H1 (cell line): ENCODE measurements at regions not wholly inside any gene's neighbourhood (a gene's known extent, or its start where the extent isn't known, plus 50 kb on each side); places are given as distances from the start of the nearest gene placed in this dataset.

ENCODE experiments used
- CTCF ChIA-PET: fragments of 300-600 bp; sonication (Branson Sonifier 250); formaldehyde crosslinking; loops from one replicate; lab custom pipeline; 2021; ENCODE audit not compliant: partially characterized antibody; lab: Charles Lee
- POLR2A ChIA-PET: fragments of 300-600 bp; sonication (Branson Sonifier 250); formaldehyde crosslinking; loops from one replicate; lab custom pipeline; 2021; ENCODE audit warnings: inconsistent platforms; ENCODE audit not compliant: partially characterized antibody; lab: Charles Lee
- DNase-seq, 2 experiments: peaks; one replicate each; pipeline versions ENCODE4 v3.0.0 to v3.0.0-alpha.2; 2010 to 2022; ENCODE audit warnings: low spot score in 2 of 2, low read depth in 1 of 2, mixed read lengths in 1 of 2
- FAIRE-seq: peaks from 2 replicates; lab custom pipeline; 2011; peaks lifted over from hg19 to GRCh38; lab: Jason Lieb, UNC
- H2AFZ ChIP-seq: 2 replicates; pipeline ENCODE4 v1.8.1; 2012; ENCODE audit warnings: low read length, inconsistent platforms
- H2AK5ac ChIP-seq: 2 replicates; pipeline ENCODE4 v1.6.1; 2013; ENCODE audit warnings: low read depth, low read length
- H2BK120ac ChIP-seq: replicated peaks from 2 replicates; pipeline ENCODE3; 2013; ENCODE audit warnings: low read depth, low read length, inconsistent platforms
- H2BK12ac ChIP-seq: 2 replicates; pipeline ENCODE4 v1.6.1; 2013; ENCODE audit warnings: low read depth, low read length
- H2BK15ac ChIP-seq: 2 replicates; pipeline ENCODE4 v1.6.1; 2013; ENCODE audit warnings: low read length
- H2BK20ac ChIP-seq: 2 replicates; pipeline ENCODE4 v1.6.1; 2013; ENCODE audit warnings: low read length
- H2BK5ac ChIP-seq: 2 replicates; pipeline ENCODE4 v1.6.1; 2013; ENCODE audit warnings: low read depth, low read length
- H3K14ac ChIP-seq: 2 replicates; pipeline ENCODE4 v1.6.1; 2013; ENCODE audit warnings: inconsistent platforms; ENCODE audit not compliant: insufficient read length
- H3K18ac ChIP-seq: 2 replicates; pipeline ENCODE4 v1.6.1; 2013; ENCODE audit warnings: low read length; ENCODE audit errors: extremely low read depth
- H3K23ac ChIP-seq: 2 replicates; pipeline ENCODE4 v1.6.1; 2013; ENCODE audit warnings: inconsistent platforms; ENCODE audit not compliant: insufficient read length
- H3K23me2 ChIP-seq: 2 replicates; pipeline ENCODE4 v1.6.1; 2013; ENCODE audit warnings: low read depth, low read length
- H3K27ac ChIP-seq: 2 replicates; pipeline ENCODE4 v1.6.1; 2011; ENCODE audit warnings: low read depth, low read length, inconsistent platforms
- H3K27me3 ChIP-seq, 4 experiments: replicated peaks in 1 of 4; 1 replicate in 1 of 4; 2 replicates in 3 of 4; pipeline versions ENCODE4 v1.6.1 to v1.8.1; 2011 to 2013; ENCODE audit warnings: low read length in 3 of 4, mild to moderate bottlenecking in 3 of 4, inconsistent platforms in 2 of 4, mixed read lengths in 2 of 4, moderate library complexity in 1 of 4; ENCODE audit not compliant: control insufficient read depth in 3 of 4, insufficient read depth in 3 of 4; ENCODE audit errors: extremely low read depth in 1 of 4
- H3K36me3 ChIP-seq, 4 experiments: 2 replicates each; pipeline versions ENCODE4 v1.6.1 to v1.8.1; 2011 to 2013; ENCODE audit warnings: mild to moderate bottlenecking in 4 of 4, low read length in 3 of 4, moderate library complexity in 2 of 4, control low read depth in 1 of 4, inconsistent platforms in 1 of 4; ENCODE audit not compliant: insufficient read depth in 4 of 4, control insufficient read depth in 2 of 4
- H3K4ac ChIP-seq: replicated peaks from 2 replicates; pipeline ENCODE3; 2013; ENCODE audit warnings: low read length, low read depth, mixed read lengths, inconsistent platforms; ENCODE audit not compliant: insufficient read length
- H3K4me1 ChIP-seq, 4 experiments: replicated peaks in 1 of 4; 1 replicate in 1 of 4; 2 replicates in 3 of 4; pipeline versions ENCODE4 v1.6.1 to v1.8.1; 2011 to 2013; ENCODE audit warnings: low read length in 3 of 4, inconsistent platforms in 2 of 4, mixed read lengths in 1 of 4; ENCODE audit not compliant: insufficient read depth in 4 of 4, control insufficient read depth in 3 of 4
- H3K4me2 ChIP-seq, 2 experiments: 2 replicates each; pipeline versions ENCODE4 v1.6.1 to v1.8.1; 2011 to 2013; ENCODE audit warnings: low read depth in 2 of 2, low read length in 2 of 2, control low read depth in 1 of 2, inconsistent platforms in 1 of 2, mild to moderate bottlenecking in 1 of 2; ENCODE audit not compliant: insufficient read depth in 1 of 2
- H3K4me3 ChIP-seq, 4 experiments: fragments of 200-600, 300-600 bp in 1 of 4; sonication (generic), shearing (Covaris generic), sonication (Bioruptor Twin) in 1 of 4; 2 replicates each; pipeline versions ENCODE4 v1.5.1 to v1.8.1; 2011 to 2016; ENCODE audit warnings: low read length in 4 of 4, low read depth in 3 of 4, control low read depth in 2 of 4, inconsistent platforms in 2 of 4, mild to moderate bottlenecking in 2 of 4, mixed read lengths in 1 of 4, moderate library complexity in 1 of 4; ENCODE audit not compliant: insufficient read depth in 2 of 4; ENCODE audit errors: extremely low read depth in 1 of 4
- H3K56ac ChIP-seq: replicated peaks from 2 replicates; pipeline ENCODE3; 2013; ENCODE audit warnings: low read depth, mild to moderate bottlenecking, mixed read lengths, low read length, inconsistent platforms; ENCODE audit not compliant: insufficient read length
- H3K79me1 ChIP-seq: 2 replicates; pipeline ENCODE4 v1.6.1; 2013; ENCODE audit warnings: low read depth, low read length, control low read depth
- H3K79me2 ChIP-seq, 2 experiments: 2 replicates each; pipeline versions ENCODE4 v1.6.1 to v1.8.1; 2012 to 2013; ENCODE audit warnings: low read length in 2 of 2, mild to moderate bottlenecking in 2 of 2, inconsistent platforms in 1 of 2; ENCODE audit not compliant: insufficient read depth in 2 of 2, control insufficient read depth in 1 of 2
- H3K9ac ChIP-seq, 4 experiments: replicated peaks in 1 of 4; 1 replicate in 1 of 4; 2 replicates in 3 of 4; pipeline versions ENCODE4 v1.6.1 to v1.8.1; 2011 to 2013; ENCODE audit warnings: low read depth in 3 of 4, low read length in 3 of 4, control low read depth in 2 of 4, mild to moderate bottlenecking in 2 of 4, moderate library complexity in 2 of 4, inconsistent platforms in 1 of 4; ENCODE audit errors: extremely low read depth in 1 of 4
- H3K9me3 ChIP-seq, 2 experiments: 2 replicates each; pipeline versions ENCODE4 v1.6.1 to v1.8.1; 2012 to 2013; ENCODE audit warnings: mild to moderate bottlenecking in 2 of 2, moderate library complexity in 2 of 2, control low read depth in 1 of 2, inconsistent platforms in 1 of 2, low read depth in 1 of 2, low read length in 1 of 2, mixed read lengths in 1 of 2; ENCODE audit not compliant: insufficient read depth in 2 of 2
- H4K20me1 ChIP-seq, 2 experiments: replicated peaks in 1 of 2; 2 replicates each; pipeline versions ENCODE3 to v1.8.1; 2011 to 2013; ENCODE audit warnings: inconsistent platforms in 2 of 2, low read length in 2 of 2, mild to moderate bottlenecking in 1 of 2; ENCODE audit not compliant: insufficient read depth in 2 of 2, control insufficient read depth in 1 of 2
- H4K5ac ChIP-seq: 2 replicates; pipeline ENCODE4 v1.6.1; 2013; ENCODE audit warnings: low read length, low read depth, mixed read lengths, inconsistent platforms; ENCODE audit not compliant: insufficient read length
- H4K8ac ChIP-seq: 2 replicates; pipeline ENCODE4 v1.8.0; 2013; ENCODE audit warnings: mild to moderate bottlenecking, moderate library complexity, low read length, inconsistent platforms; ENCODE audit not compliant: insufficient read depth; ENCODE audit errors: extremely low read depth
- H4K91ac ChIP-seq: replicated peaks from 2 replicates; pipeline ENCODE3; 2013; ENCODE audit warnings: low read length, mixed read lengths, inconsistent platforms; ENCODE audit not compliant: insufficient read length
- CEBPB ChIP-seq: IDR thresholded peaks from 2 replicates; pipeline ENCODE4 v1.6.1; 2012; ENCODE audit warnings: low read depth, low read length
- CTBP2 ChIP-seq: IDR thresholded peaks from 2 replicates; pipeline ENCODE4 v1.7.0; 2011; ENCODE audit warnings: borderline replicate concordance, mild to moderate bottlenecking, moderate library complexity, mixed read lengths, low read length; ENCODE audit not compliant: insufficient read depth, insufficient read length
- EP300 ChIP-seq, 2 experiments: IDR thresholded peaks; 1 replicate in 1 of 2; 2 replicates in 1 of 2; pipeline ENCODE4 v1.6.1; 2011 to 2012; ENCODE audit warnings: low read depth in 2 of 2, low read length in 2 of 2, mild to moderate bottlenecking in 2 of 2, borderline replicate concordance in 1 of 2, inconsistent platforms in 1 of 2, moderate library complexity in 1 of 2
- GTF2F1 ChIP-seq: IDR thresholded peaks from 2 replicates; pipeline ENCODE4 v1.6.1; 2012; ENCODE audit warnings: low read depth, low read length, improper control_type of control experiment, borderline replicate concordance
- JUND ChIP-seq: IDR thresholded peaks from 2 replicates; pipeline ENCODE4 v1.6.1; 2011; ENCODE audit warnings: mild to moderate bottlenecking, improper control_type of control experiment, low read length
- MAFK ChIP-seq: IDR thresholded peaks from 2 replicates; pipeline ENCODE4 v1.6.1; 2012; ENCODE audit warnings: low read depth, mild to moderate bottlenecking, improper control_type of control experiment, low read length
- POLR2AphosphoS5 ChIP-seq: IDR thresholded peaks from 2 replicates; pipeline ENCODE4 v1.6.1; 2011; ENCODE audit warnings: low read depth, low read length
- RNF2 ChIP-seq: fragments of 200-900, 300-1000 bp; sonication (generic); IDR thresholded peaks from 2 replicates; pipeline ENCODE4 v1.7.1; 2016; ENCODE audit warnings: borderline replicate concordance, low read depth, mild to moderate bottlenecking, antibody characterized with exemption, low read length; ENCODE audit not compliant: poor library complexity, severe bottlenecking; ENCODE audit errors: missing control alignments
- RXRA ChIP-seq: IDR thresholded peaks from 2 replicates; pipeline ENCODE4 v1.6.1; 2011; ENCODE audit warnings: low read depth, mild to moderate bottlenecking, low read length, moderate library complexity; ENCODE audit not compliant: insufficient read depth
- SP1 ChIP-seq: IDR thresholded peaks from 2 replicates; pipeline ENCODE4 v1.6.1; 2011; ENCODE audit warnings: low read depth, low read length
- SP2 ChIP-seq: IDR thresholded peaks from 2 replicates; pipeline ENCODE4 v1.6.1; 2012; ENCODE audit warnings: mild to moderate bottlenecking, low read length, inconsistent platforms
- TAF1 ChIP-seq: IDR thresholded peaks from 2 replicates; pipeline ENCODE4 v1.6.1; 2011; ENCODE audit warnings: mild to moderate bottlenecking, low read depth, low read length
- TCF12 ChIP-seq: IDR thresholded peaks from 2 replicates; pipeline ENCODE4 v1.6.1; 2011; ENCODE audit warnings: low read depth, mild to moderate bottlenecking, low read length
- WGBS, 2 experiments: shearing (Covaris generic) in 1 of 2; methylation state at CpG; one replicate each; pipeline versions ENCODE4 v1.1.6 to v1.1.7; 2013 to 2015; ENCODE audit warnings: low lambda C conversion rate in 2 of 2, mixed read lengths in 2 of 2, inconsistent platforms in 1 of 2, low coverage in 1 of 2, missing lambda C conversion rate in 1 of 2; ENCODE audit not compliant: insufficient replicate concordance in 2 of 2, insufficient coverage in 1 of 2, insufficient read length in 1 of 2; ENCODE audit errors: extremely low coverage in 1 of 2, missing lambda C conversion rate in 1 of 2; 5-methylcytosine and 5-hydroxymethylcytosine counted together

GRCh38 chr18:78460558-78460957, 519.1 kb upstream of the SALL3 start:
- no peak overlapping the region for H3K56ac ChIP-seq
- no peak overlapping the region for H3K9ac ChIP-seq
- H3K18ac ChIP-seq = no peak overlapping the region
- no peak overlapping the region for H3K4me2 ChIP-seq
- 94% methylated on average over 3 of the region's 3 CpGs; no CpG with 5 or more reads in 1 of the 2 experiments for WGBS, 2 experiments
- peaks cover 0 to 6% of the 10 kb centered on the region in 2 experiments; a peak in 1 of 4 replicates for H3K9me3 ChIP-seq
- no peak overlapping the region for H3K27ac ChIP-seq
- no peaks in the 10 kb centered on the region for H3K23me2 ChIP-seq
- DNase-seq (no peak), FAIRE-seq (no peak)
- H2BK15ac ChIP-seq = no peak overlapping the region
- no peak overlapping the region for H2AFZ ChIP-seq
- no peaks in the 10 kb centered on the region for H3K36me3 ChIP-seq
- no peak overlapping the region for H4K5ac ChIP-seq
- H3K23ac ChIP-seq = no peak overlapping the region
- H3K27me3 ChIP-seq = no peaks in the 10 kb centered on the region
- H4K91ac ChIP-seq = no peak overlapping the region
- H3K14ac ChIP-seq = no peak overlapping the region
- H3K4me3 ChIP-seq = no peak overlapping the region
- H4K20me1 ChIP-seq = no peaks in the 10 kb centered on the region
- no peak overlapping the region for H2BK12ac ChIP-seq
- no peaks in the 10 kb centered on the region for H3K79me1 ChIP-seq
- H2BK5ac ChIP-seq = no peak overlapping the region
- ChIA-PET CTCF (interaction anchor here (0.6 kb wide), 1 partner anchor 256 kb away, joined by 3 read pairs; no protein-coding TSS in a partner anchor), POLR2A (no interaction called here)
- H4K8ac ChIP-seq = no peak overlapping the region
- H3K79me2 ChIP-seq = no peaks in the 10 kb centered on the region
- H3K4me1 ChIP-seq = no peaks in the 10 kb centered on the region; a peak in 1 of 7 replicates
- no peak overlapping the region for H2BK120ac ChIP-seq
- no peak overlapping the region for H2AK5ac ChIP-seq
- H2BK20ac ChIP-seq = no peak overlapping the region
- H3K4ac ChIP-seq = no peak overlapping the region
- TF ChIP-seq CTBP2 (no peak), EP300 (IDR thresholded peaks at IDR 0.05; ENCODE audit: borderline replicate concordance in 1 of 2, low read depth in 2 of 2, low read length in 2 of 2) (no peak), POLR2AphosphoS5 (no peak), CEBPB (no peak), MAFK (no peak), RNF2 (no peak), JUND (no peak), TCF12 (no peak), TAF1 (no peak), SP2 (no peak), SP1 (no peak), RXRA (no peak), GTF2F1 (no peak)
